OCI-LY7 (cell line): ENCODE measurements at regions not wholly inside any gene's neighbourhood (a gene's known extent, or its start where the extent isn't known, plus 50 kb on each side); places are given as distances from the start of the nearest gene placed in this dataset.
A peak's percentile ranks its signal among the peaks of the same experiment; 100 is the strongest.

ENCODE experiments used
- BruUV-seq: library from RNA; stranded (reverse); fragments of 400-500 nt; replicated peaks from 2 replicates; lab custom pipeline; 2021; lab: Mats Ljungman, UMichigan
- CTCF ChIA-PET: fragments of 300-600 bp; sonication (Branson Sonifier 250); formaldehyde crosslinking; loops from one replicate; lab custom pipeline; 2022; ENCODE audit warnings: antibody characterized with exemption; ENCODE audit not compliant: unreplicated experiment; lab: Charles Lee
- POLR2A ChIA-PET: fragments of 300-600 bp; sonication (Branson Sonifier 250); formaldehyde crosslinking; loops from one replicate; lab custom pipeline; 2022; ENCODE audit warnings: antibody characterized with exemption; lab: Charles Lee
- DNase-seq: peaks from one replicate; pipeline ENCODE4 v3.0.0-alpha.2; 2015; ENCODE audit warnings: low spot score
- H2AFZ ChIP-seq: fragments of 200-600 bp; sonication (generic), shearing (Covaris generic); 2 replicates; pipeline ENCODE4 v1.6.1; 2014; ENCODE audit warnings: mild to moderate bottlenecking, antibody characterized with exemption, low read length, moderate library complexity
- H3K27ac ChIP-seq: fragments of 200-600 bp; sonication (generic); 2 replicates; pipeline ENCODE4 v1.5.1; 2014; ENCODE audit warnings: mixed run types, low read depth, mild to moderate bottlenecking, moderate library complexity, low read length, inconsistent platforms; ENCODE audit not compliant: poor library complexity, severe bottlenecking
- H3K36me3 ChIP-seq: fragments of 200-600 bp; sonication (generic); 2 replicates; pipeline ENCODE4 v1.6.1; 2014; ENCODE audit warnings: mild to moderate bottlenecking, antibody characterized with exemption, low read length, moderate library complexity, mixed read lengths; ENCODE audit not compliant: insufficient read depth
- H3K4me1 ChIP-seq: fragments of 200-600 bp; sonication (generic); 2 replicates; pipeline ENCODE4 v1.5.1; 2014; ENCODE audit warnings: mild to moderate bottlenecking, low read length; ENCODE audit not compliant: insufficient read depth, poor library complexity, severe bottlenecking
- H3K4me2 ChIP-seq: fragments of 200-600 bp; sonication (generic); 2 replicates; pipeline ENCODE4 v1.6.1; 2014; ENCODE audit warnings: mild to moderate bottlenecking, low read length
- H3K4me3 ChIP-seq: fragments of 200-600 bp; sonication (generic); 2 replicates; pipeline ENCODE4 v1.5.1; 2014; ENCODE audit warnings: mild to moderate bottlenecking, low read depth, low read length; ENCODE audit not compliant: poor library complexity, severe bottlenecking
- H3K79me2 ChIP-seq: fragments of 200-600 bp; sonication (generic); 2 replicates; pipeline ENCODE4 v1.6.1; 2016; ENCODE audit warnings: low read depth, mild to moderate bottlenecking, low read length, moderate library complexity, mixed read lengths; ENCODE audit not compliant: insufficient read depth
- H3K9me2 ChIP-seq: fragments of 200-600 bp; sonication (generic); 2 replicates; pipeline ENCODE4 v1.6.1; 2016; ENCODE audit warnings: mild to moderate bottlenecking, low read length, mixed read lengths; ENCODE audit not compliant: insufficient read depth
- H3K9me3 ChIP-seq: fragments of 200-600 bp; sonication (generic); 2 replicates; pipeline ENCODE4 v1.6.1; 2014; ENCODE audit warnings: mild to moderate bottlenecking, mixed run types, low read length, mixed read lengths
- H4K20me1 ChIP-seq: fragments of 200-600 bp; sonication (generic); 2 replicates; pipeline ENCODE4 v1.6.1; 2014; ENCODE audit warnings: mild to moderate bottlenecking, antibody characterized with exemption, low read length, moderate library complexity, mixed read lengths; ENCODE audit not compliant: insufficient read depth
- CTCF ChIP-seq: fragments of 200-600 bp; sonication (generic); conservative IDR thresholded peaks from 2 replicates; pipeline ENCODE4 v1.5.1; 2014; ENCODE audit warnings: mild to moderate bottlenecking, antibody characterized with exemption, low read length, moderate library complexity, mixed read lengths
- EZH2phosphoT487 ChIP-seq: fragments of 200-600 bp; sonication (generic); IDR thresholded peaks from 2 replicates; pipeline ENCODE4 v1.6.1; 2018; ENCODE audit warnings: low read depth, borderline replicate concordance, mild to moderate bottlenecking, mixed run types, antibody characterized with exemption, low read length, moderate library complexity, mixed read lengths
- intact Hi-C: fragments of 100-400 bp; cut with micrococcal nuclease; formaldehyde crosslinking; loops from one replicate; pipeline ENCODE4 v1.10.0; 2022; ENCODE audit not compliant: unreplicated experiment

- Histone ChIP-seq H3K79me2 (no peaks in the 10 kb centered on the region), H3K9me3 (0 out of 2 replicates have a peak, but pooled peaks cover 3% of the 10 kb centered on the region), H3K4me1 (peaks cover 18% of the 10 kb centered on the region), H3K9me2 (no peaks in the 10 kb centered on the region), H4K20me1 (no peaks in the 10 kb centered on the region), H3K27ac (no peak overlapping the region), H2AFZ (no peak overlapping the region), H3K36me3 (no peaks in the 10 kb centered on the region), H3K4me2 (no peak overlapping the region), H3K4me3 (no peak overlapping the region)
- ChIA-PET CTCF (no interaction called here), POLR2A (interaction anchor here (0.7 kb wide), 1 partner anchor 13 kb away, joined by 3 read pairs; no protein-coding TSS in a partner anchor)
- intact Hi-C loops = no loop called here
- TF ChIP-seq EZH2phosphoT487 (no peak), CTCF (no peak)
- no peak for DNase-seq
- BruUV-seq = no TSS peak
Measured at GRCh38 chr6:25103603-25104002, 167.8 kb upstream of the RIPOR2 start.

- H2AFZ ChIP-seq = no peak overlapping the region
- no peak overlapping the region for H3K4me2 ChIP-seq
- no peaks in the 10 kb centered on the region for H3K36me3 ChIP-seq
- H3K4me1 ChIP-seq = peaks cover 18% of the 10 kb centered on the region
- no TSS peak for BruUV-seq
- 0 out of 2 replicates have a peak, but pooled peaks cover 3% of the 10 kb centered on the region for H3K9me3 ChIP-seq
- no peak for TF ChIP-seq CTCF
- TF ChIP-seq EZH2phosphoT487 = no peak
- DNase-seq = no peak
- H3K4me3 ChIP-seq = no peak overlapping the region
- H3K27ac ChIP-seq = no peak overlapping the region
- ChIA-PET POLR2A (interaction anchor here (0.6 kb wide), 1 partner anchor 497 kb away, joined by 4 read pairs; no protein-coding TSS in a partner anchor), CTCF (no interaction called here)
- intact Hi-C loops = no loop called here
- no peaks in the 10 kb centered on the region for H4K20me1 ChIP-seq
- no peaks in the 10 kb centered on the region; the same call in 1 of the 2 replicates for H3K9me2 ChIP-seq
- no peaks in the 10 kb centered on the region for H3K79me2 ChIP-seq
Measured at GRCh38 chr6:25105070-25105925, 169.5 kb upstream of the RIPOR2 start.

- no peaks in the 10 kb centered on the region for H3K36me3 ChIP-seq
- H3K9me3 ChIP-seq = 0 out of 2 replicates have a peak, but pooled peaks cover 3% of the 10 kb centered on the region
- H3K79me2 ChIP-seq = no peaks in the 10 kb centered on the region
- peaks cover 18% of the 10 kb centered on the region for H3K4me1 ChIP-seq
- peak; percentile 82 for DNase-seq
- BruUV-seq = no TSS peak
- ChIA-PET POLR2A (no interaction called here), CTCF (no interaction called here)
- intact Hi-C loops = no loop called here
- TF ChIP-seq EZH2phosphoT487 (no peak), CTCF (no peak)
- no peaks in the 10 kb centered on the region for H4K20me1 ChIP-seq
- H2AFZ ChIP-seq = no peak overlapping the region
- H3K27ac ChIP-seq = no peak overlapping the region
- no peak overlapping the region for H3K4me3 ChIP-seq
- peak overlapping the region; percentile 44 for H3K4me2 ChIP-seq
- no peaks in the 10 kb centered on the region; the same call in 1 of the 2 replicates for H3K9me2 ChIP-seq
Measured at GRCh38 chr6:25107218-25107617, 171.5 kb upstream of the RIPOR2 start.
